OCI-LY1 (cell line): ENCODE measurements at regions not wholly inside any gene's neighbourhood (a gene's known extent, or its start where the extent isn't known, plus 50 kb on each side); places are given as distances from the start of the nearest gene placed in this dataset.

Source experiments
- CTCF ChIP-seq: fragments of 200-600 bp; sonication (generic), shearing (Covaris generic); IDR thresholded peaks from 2 replicates; pipeline ENCODE4 v1.5.1; 2017; ENCODE audit warnings: mild to moderate bottlenecking, antibody characterized with exemption, low read length, moderate library complexity, mixed read lengths
- EZH2 ChIP-seq: fragments of 200-600 bp; sonication (generic), shearing (Covaris generic); IDR thresholded peaks from 2 replicates; pipeline ENCODE4 v1.8.0; 2017; ENCODE audit warnings: borderline replicate concordance, mixed run types, mild to moderate bottlenecking, antibody characterized with exemption, low read length, moderate library complexity, mixed read lengths

GRCh38 chr1:60695716-60696171 is 386.6 kb upstream of the NFIA start:
- TF ChIP-seq CTCF (no peak), EZH2 (no peak)
